HG03064 (cell line): ENCODE measurements at regions not wholly inside any gene's neighbourhood (a gene's known extent, or its start where the extent isn't known, plus 50 kb on each side); places are given as distances from the start of the nearest gene placed in this dataset.

Source experiments
- ATAC-seq: cut with Tn5 transposase; IDR thresholded peaks from one replicate; pipeline ENCODE4 v1.9.1; 2021; ENCODE audit warnings: low read depth; ENCODE audit not compliant: unreplicated experiment

- no peak for ATAC-seq
These were observed 98.4 kb downstream of the SCG2 start for GRCh38 chr2:223503746-223504145.

DNA sequence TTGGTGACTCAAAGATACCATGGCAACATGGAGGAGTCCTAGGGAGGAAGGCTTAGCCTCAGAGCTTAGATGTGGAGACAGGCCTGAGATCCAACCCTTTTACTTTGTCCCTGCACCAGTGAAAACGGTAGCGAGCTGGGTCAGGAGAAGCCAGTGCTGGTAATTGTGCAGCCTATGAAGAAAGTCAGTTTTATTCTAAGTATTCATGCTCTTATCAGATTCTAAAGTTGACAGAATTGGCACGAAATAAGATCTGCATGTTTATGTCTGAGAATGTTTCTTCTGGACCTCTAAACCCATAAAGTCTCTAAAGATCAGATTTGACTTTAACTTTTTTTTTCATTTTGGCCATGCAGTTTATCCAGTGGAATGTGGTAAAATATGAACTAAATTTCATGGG, 93.8 kb downstream of the SCG2 start:
- no peak for ATAC-seq

- ATAC-seq = no peak
These were observed 91.4 kb downstream of the SCG2 start for GRCh38 chr2:223510713-223511112.

- no peak for ATAC-seq
These were observed 91.0 kb downstream of the SCG2 start for GRCh38 chr2:223511168-223511567.

- ATAC-seq = no peak
These were observed 88.2 kb downstream of the SCG2 start for GRCh38 chr2:223513771-223514455.

DNA sequence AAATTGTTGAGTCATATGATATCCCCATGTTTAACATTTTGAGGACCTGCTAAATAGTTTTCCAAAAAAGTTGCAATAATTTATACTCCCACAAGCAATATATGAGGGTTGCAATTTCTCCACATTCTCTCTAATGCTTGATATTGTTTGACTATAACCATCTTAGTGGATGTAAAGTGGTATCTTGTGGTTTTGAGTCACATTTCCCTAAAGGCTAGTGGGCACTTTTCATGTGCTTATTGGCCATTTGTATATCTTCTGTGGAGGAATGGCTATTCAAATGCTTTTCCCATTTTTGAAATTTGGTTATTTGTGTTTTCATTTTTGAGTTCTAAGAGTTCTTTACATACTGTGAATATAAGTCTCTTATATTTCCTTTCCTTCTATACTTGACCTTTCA, 82.7 kb downstream of the SCG2 start:
- no peak for ATAC-seq

- no peak for ATAC-seq
These were observed 79.4 kb downstream of the SCG2 start for GRCh38 chr2:223522796-223523195.

- no peak for ATAC-seq
These were observed 78.6 kb downstream of the SCG2 start for GRCh38 chr2:223523551-223524001.

GRCh38 chr2:223524066-223524465, 78.1 kb downstream of the SCG2 start:
- no peak for ATAC-seq

DNA sequence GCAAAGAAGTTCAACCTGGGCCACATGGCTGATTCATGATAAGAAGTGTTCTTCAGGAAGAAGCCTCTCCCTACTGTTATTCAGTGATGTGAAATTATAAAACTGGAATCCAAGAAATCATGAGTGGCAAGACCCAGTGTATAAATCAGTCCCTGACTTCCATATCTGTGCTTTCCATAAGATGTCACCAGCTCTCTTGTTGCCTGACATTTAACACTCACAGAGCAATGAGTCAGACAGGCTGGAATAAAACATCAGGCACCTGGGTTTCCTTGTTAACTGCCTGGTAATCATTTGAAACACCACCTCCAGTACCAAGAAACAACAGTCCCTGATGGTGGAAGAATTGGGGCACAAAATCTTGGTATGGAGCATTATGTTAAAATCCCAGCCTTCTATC, 76.1 kb downstream of the SCG2 start:
- no peak for ATAC-seq

DNA sequence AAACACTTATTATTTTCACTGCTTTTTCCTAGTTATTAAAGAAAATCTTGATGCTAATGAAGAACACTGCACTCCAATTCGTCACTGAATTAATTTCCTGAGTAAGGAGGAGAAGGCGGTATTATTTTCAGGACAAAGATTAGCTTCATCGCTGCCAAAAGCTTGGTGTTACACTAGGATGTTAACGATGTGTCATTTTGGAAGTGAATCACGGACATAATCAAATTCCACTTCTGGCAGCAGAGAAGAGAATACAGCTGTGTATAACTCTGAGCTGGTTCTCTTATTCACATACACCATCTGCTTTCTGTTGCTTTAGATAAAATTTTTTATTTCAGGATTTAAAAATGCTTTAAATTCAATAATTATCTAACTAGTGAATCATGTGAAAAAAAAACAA, 74.1 kb downstream of the SCG2 start:
- ATAC-seq = no peak

DNA sequence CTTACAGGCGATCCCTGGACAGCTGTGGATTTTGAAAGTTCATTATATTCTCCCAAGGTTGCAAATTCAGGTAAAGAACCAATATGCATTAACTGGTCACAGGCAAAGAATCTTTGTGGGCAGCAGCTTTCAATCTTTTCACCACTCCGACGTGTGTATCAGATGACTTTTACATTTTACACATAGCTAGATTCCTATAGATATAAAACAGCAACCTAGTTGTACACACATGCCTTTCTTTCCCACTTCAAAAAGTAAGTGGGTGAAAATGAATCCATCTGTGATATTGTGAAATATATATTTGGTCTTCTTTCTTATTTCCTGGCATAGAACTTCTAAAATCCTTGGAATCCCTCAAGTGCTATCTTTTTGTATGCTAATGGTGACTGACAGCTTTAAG, 72.5 kb downstream of the SCG2 start:
- no peak for ATAC-seq

DNA sequence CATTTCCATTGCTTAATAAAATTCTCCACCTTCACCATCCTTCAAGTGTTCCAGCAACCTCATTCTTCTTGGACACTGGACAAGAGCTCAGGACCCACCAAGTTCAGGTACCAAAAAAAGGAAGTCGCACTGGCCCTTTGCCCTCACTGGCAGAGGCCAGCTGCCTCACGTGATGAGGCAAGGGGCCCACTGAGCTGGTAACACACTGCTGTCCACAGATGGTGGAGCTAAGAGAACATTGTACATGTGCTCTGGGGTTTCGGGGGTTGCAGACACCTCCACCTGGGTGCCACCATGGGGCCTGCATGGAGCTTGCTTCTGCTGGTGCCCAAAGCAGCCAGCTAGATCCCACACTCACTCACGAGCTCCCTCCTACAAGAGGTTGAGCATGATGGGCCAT, 71.3 kb downstream of the SCG2 start:
- ATAC-seq = no peak

DNA sequence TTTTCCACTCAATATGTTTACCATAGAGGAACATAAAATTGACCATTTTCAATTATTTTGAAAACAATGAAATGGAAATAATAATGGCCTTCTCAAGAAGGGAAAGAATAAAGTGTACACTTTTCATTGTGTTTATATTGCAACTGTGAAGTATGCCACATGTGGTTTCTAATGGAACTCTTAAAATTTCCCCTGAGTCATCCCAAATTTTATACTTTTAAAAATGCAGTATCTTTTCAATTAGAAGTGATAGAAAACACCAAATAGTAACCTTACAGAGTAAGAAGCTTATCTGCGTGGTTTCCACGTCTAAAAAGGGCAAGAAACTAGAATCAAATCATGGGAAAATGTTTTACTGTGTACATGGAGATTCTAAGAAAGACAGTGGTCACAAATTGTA, 70.0 kb downstream of the SCG2 start:
- ATAC-seq = no peak

DNA sequence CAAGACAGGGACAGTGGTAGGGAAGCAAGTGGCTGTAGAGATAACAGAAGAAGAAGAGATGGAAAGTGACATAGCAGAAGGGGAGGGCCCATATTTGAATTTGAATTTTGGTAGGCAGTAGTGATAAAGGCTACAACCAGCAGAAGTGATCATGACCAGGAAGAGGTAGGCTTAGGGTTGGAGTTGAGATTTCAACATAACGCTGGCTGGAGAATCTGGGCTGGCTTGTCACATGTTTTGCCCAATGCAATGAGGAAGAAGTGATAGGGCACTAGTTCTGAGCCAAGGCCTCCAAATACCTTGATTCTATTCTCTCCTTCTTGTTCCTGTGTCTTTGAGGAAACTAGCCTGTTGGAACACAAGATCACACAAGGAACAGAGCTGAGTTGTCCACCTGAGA, 69.4 kb downstream of the SCG2 start:
- no peak for ATAC-seq

- no peak for ATAC-seq
These were observed 65.6 kb downstream of the SCG2 start for GRCh38 chr2:223536546-223536945.

- ATAC-seq = no peak
These were observed 65.0 kb downstream of the SCG2 start for GRCh38 chr2:223537115-223537514.

DNA sequence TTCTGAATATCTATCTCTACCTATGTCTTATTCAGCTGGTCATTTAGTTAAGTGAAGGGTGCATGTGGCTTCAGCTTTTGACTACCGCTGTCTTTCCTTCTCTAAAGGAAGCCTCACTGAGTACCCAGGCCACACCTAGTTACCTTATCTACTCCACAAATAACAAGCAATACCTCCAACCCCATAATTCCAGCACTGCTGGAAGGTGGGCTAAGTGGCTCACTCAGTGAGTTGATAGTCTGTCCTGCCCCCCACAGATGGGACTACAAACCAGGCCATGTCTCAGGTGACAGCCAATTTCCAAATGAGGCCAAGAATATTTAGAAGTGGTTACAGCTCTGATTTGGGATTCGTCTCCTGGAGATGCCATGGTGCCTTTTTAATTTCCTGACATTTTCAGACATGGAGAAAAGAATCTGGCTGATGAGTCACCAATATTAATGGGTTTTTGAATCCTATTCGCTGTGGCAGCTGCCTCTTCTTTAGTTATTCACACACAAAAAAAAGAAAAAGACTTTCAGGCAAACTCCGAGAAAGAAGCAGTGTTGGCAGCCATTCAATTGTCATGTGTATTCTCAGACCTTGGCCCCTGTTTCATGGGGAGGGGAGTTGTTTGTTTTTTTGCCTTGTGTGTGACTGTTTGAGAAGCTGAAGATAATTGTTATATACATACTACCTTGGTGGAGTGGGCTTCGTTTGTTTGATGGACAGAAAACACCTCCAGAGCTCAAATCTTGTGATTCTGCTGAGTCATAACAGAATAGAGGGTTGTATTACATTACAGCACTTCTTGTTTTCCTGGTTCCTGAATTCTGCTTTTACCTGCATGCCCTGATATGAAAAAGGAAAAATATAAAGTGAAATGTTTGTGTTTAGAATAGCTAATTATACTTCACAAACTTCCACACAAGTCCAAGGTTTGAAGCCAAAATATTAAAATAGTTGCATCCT, 64.2 kb downstream of the SCG2 start:
- no peak for ATAC-seq

DNA sequence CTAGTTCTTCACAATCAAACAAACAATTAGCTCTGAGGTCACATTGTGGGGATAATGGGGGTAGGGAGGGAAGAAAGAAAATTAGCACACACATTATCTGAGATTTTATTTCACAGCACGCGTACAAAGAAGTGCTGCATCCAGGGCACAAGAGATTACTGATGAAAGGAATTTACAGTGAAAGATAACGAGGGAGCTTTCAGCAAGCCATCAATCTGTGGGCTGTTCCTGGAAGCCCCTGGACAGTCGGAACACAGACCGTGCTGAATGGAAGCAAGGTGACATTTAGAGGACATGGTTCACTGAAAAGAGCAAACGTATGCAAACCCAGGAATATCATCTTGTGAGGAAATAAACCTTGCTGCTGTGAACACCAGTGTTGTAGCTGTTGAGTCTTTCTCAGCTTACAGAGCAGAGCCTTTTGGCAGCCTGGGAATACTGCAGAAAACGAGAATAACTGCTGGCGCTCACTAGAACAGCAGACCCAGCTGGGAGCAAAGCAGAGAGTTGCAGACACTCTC, 63.2 kb downstream of the SCG2 start:
- ATAC-seq = no peak

GRCh38 chr2:223541546-223541945, 60.6 kb downstream of the SCG2 start:
- ATAC-seq = no peak

DNA sequence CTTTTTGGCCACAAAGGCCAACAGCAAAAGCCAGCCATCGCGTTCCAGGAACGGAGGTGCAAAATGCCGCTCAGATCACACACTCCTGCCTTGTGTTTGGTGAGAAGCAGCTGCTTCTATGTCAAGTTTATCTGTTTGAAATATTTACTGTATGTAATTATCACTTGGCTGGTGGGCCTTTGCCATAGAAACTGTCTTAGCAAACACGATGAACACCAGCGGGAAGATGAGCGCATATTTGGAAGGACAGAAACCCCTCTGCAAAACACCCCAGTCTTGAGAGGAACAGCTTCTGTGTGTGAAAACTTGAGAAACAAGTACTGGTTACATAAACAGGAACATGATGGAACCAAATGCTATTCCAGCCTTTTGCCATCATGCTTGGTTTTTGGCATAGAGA, 59.7 kb downstream of the SCG2 start:
- ATAC-seq = no peak

- ATAC-seq = no peak
These were observed 56.8 kb downstream of the SCG2 start for GRCh38 chr2:223545406-223545805.
